EH (cell line): ENCODE measurements at regions not wholly inside any gene's neighbourhood (a gene's known extent, or its start where the extent isn't known, plus 50 kb on each side); places are given as distances from the start of the nearest gene placed in this dataset.

Experiments used
- DNase-seq: peaks from one replicate; pipeline ENCODE4 v3.0.0-alpha.2; 2015; ENCODE audit warnings: low read depth

- peak; percentile 34 for DNase-seq
Measured at GRCh38 chr4:137739391-137739790, 207.1 kb upstream of the PCDH18 start.

- DNase-seq: no peak
Measured at GRCh38 chr4:137738375-137738990, 206.2 kb upstream of the PCDH18 start.

- no peak for DNase-seq
Measured at GRCh38 chr4:137735561-137736104, 203.3 kb upstream of the PCDH18 start.

- peak; percentile 25 for DNase-seq
Measured at GRCh38 chr4:137733174-137734141, 201.2 kb upstream of the PCDH18 start.

GRCh38 chr4:137722910-137723309, 190.6 kb upstream of the PCDH18 start:
- DNase-seq: no peak

- DNase-seq: no peak
Measured at GRCh38 chr4:137711502-137711901, 179.2 kb upstream of the PCDH18 start.

- DNase-seq: peak; percentile 63
Measured at GRCh38 chr4:137707626-137708025, 175.3 kb upstream of the PCDH18 start.

GRCh38 chr4:137707102-137707620, 174.9 kb upstream of the PCDH18 start:
- no peak for DNase-seq

- DNase-seq: peak; percentile 96
Measured at GRCh38 chr4:137705171-137705783, 173.0 kb upstream of the PCDH18 start.

- no peak for DNase-seq
Measured at GRCh38 chr4:137703195-137703594, 170.9 kb upstream of the PCDH18 start.

GRCh38 chr4:137702512-137702911, 170.2 kb upstream of the PCDH18 start:
- no peak for DNase-seq

GRCh38 chr4:137701401-137701800, 169.1 kb upstream of the PCDH18 start:
- DNase-seq: no peak

GRCh38 chr4:137700751-137701150, 168.5 kb upstream of the PCDH18 start:
- peak; percentile 69 for DNase-seq

GRCh38 chr4:137700072-137700471, 167.8 kb upstream of the PCDH18 start:
- peak; percentile 87 for DNase-seq

- DNase-seq: peak; percentile 64
Measured at GRCh38 chr4:137694138-137694537, 161.8 kb upstream of the PCDH18 start.

GRCh38 chr4:137693641-137694040, 161.3 kb upstream of the PCDH18 start:
- DNase-seq: no peak

GRCh38 chr4:137692205-137692604, 159.9 kb upstream of the PCDH18 start:
- no peak for DNase-seq

GRCh38 chr4:137688651-137689050, 156.4 kb upstream of the PCDH18 start:
- DNase-seq: peak; percentile 37

- peak; percentile 74 for DNase-seq
Measured at GRCh38 chr4:137685357-137685756, 153.1 kb upstream of the PCDH18 start.

GRCh38 chr4:137681081-137681480, 148.8 kb upstream of the PCDH18 start:
- DNase-seq: no peak

- DNase-seq: peak; percentile 70
Measured at GRCh38 chr4:137678796-137679195, 146.5 kb upstream of the PCDH18 start.

- peak; percentile 92 for DNase-seq
Measured at GRCh38 chr4:137677863-137678262, 145.6 kb upstream of the PCDH18 start.
